Motor neuron (in vitro differentiated cells): ENCODE measurements at regions not wholly inside any gene's neighbourhood (a gene's known extent, or its start where the extent isn't known, plus 50 kb on each side); places are given as distances from the start of the nearest gene placed in this dataset.

Source experiments
- ATAC-seq, 8 experiments: fragments of 200-7000 bp; cut with Tn5 transposase; replicated peaks in 6 of 8; 2 replicates each; pipeline ENCODE4 v1.8.0; 2021; ENCODE audit warnings: mild to moderate bottlenecking in 8 of 8, moderate library complexity in 8 of 8
- H3K27ac ChIP-seq, 2 donors: fragments of 250-450 bp; sonication (Bioruptor Pico); 2 replicates each; pipeline ENCODE4 v1.9.0; 2021; ENCODE audit warnings: antibody characterized with exemption in 2 of 2, mild to moderate bottlenecking in 2 of 2, moderate library complexity in 1 of 2
- H3K4me1 ChIP-seq, 2 donors: fragments of 250-450 bp; sonication (Bioruptor Pico); replicated peaks in 1 of 2; 2 replicates each; pipeline ENCODE4 v1.6.1; 2021; ENCODE audit warnings: antibody characterized with exemption in 2 of 2, mild to moderate bottlenecking in 2 of 2, moderate library complexity in 1 of 2
- H3K4me3 ChIP-seq, 5 donors: fragments of 250-450 bp; sonication (Bioruptor Pico); 2 replicates each; pipeline ENCODE4 v1.9.0; 2021; ENCODE audit warnings: antibody characterized with exemption in 5 of 5, mild to moderate bottlenecking in 5 of 5, moderate library complexity in 4 of 5
- WGBS, 10 experiments: fragments of 450-650 bp; shearing (Covaris generic); methylation state at CpG; one replicate each; pipeline ENCODE4 v1.0.0; 2022; 5-methylcytosine and 5-hydroxymethylcytosine counted together
- in situ Hi-C, 9 experiments: fragments of 400-800 bp; cut with MboI; loops; one replicate each; pipeline ENCODE4 v1.15.0; 2021; ENCODE audit warnings: low sequenced_read_pairs in 9 of 9, low pct_unique_long_range_greater_than_20kb in 2 of 9; ENCODE audit not compliant: unreplicated experiment in 9 of 9

DNA sequence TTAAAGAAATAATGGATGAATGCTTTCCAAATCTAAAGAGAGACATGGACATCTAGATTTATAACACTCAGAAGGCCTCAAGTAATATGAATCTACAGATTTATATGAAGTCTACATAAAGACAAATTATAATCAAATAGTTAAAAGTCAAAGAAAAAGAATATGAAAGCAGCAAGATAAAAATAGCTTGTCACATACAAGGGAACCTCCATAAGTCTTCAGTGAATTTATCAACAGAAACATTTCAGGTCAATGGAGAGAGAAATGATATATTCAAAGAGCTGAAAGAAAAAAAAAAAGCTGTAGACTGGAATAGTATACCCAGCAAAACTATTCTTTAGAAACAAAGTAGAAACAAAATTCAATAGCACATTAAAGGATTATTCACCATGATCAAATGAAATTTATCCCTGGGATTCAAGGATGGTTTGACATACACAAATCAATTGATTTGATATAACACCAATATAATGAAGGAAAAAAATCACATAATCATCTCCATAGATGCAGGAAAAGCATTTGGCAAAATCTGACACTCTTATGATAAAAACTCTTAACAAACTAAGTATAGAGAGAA is 346.6 kb upstream of the PABPC4L start:
- in situ Hi-C loops: no loop called here
- Histone ChIP-seq H3K4me1 (peaks cover 0 to 3% of the 10 kb centered on the region in 2 donors), H3K27ac (no peak overlapping the region), H3K4me3 (no peak overlapping the region)
- no peak for ATAC-seq

DNA sequence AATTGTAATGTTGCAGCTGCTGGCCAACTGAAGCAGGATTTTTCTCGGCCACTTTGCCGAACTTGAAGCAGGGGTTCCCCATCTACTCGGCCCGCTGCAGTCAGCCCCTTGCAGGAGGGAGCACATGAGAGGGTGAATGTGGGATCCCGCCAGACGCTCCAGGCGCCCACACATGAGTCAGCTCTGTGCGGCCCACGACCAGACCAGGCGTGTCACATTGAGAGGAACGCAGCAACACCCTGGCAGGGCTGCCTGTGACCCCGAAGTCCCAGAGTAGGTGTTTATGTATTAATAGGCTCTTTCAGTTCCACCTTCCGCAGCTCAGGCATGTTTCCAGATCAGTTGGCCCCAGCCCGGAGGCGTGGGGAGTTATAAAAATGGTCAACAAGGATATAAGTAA is 344.7 kb upstream of the PABPC4L start:
- Histone ChIP-seq H3K27ac (no peak overlapping the region), H3K4me3 (no peak overlapping the region), H3K4me1 (peaks cover 0 to 3% of the 10 kb centered on the region in 2 donors)
- 10 to 100% (median 85%) methylated on average over 1 to 4 of the region's 15 CpGs; no CpG with 5 or more reads in 1 of the 10 experiments for WGBS, 10 experiments
- no peak for ATAC-seq
- in situ Hi-C loops: no loop called here

DNA sequence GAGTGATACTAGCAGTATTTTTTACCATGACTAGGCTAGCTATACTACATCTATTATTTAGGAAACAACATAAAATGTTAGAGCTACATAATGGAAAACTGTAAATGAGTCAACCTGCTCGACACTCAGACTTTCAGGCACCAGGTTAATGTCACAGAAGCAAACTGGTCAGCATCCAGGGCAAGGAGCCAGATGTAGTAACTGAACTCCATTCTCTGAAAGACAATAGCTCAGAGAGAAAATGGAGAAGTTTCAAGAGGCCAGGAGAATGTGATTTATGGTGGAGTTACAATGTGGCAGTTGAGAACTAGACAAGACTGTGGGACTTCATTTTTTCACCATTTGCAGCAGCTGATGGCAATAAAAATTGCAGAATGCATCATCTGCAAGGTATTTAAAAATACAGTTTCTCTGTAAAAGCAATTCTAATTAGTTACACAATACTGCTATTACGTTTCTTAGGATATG is 342.7 kb upstream of the PABPC4L start:
- no peak overlapping the region for H3K27ac ChIP-seq
- ATAC-seq: peak in 5 of 8 experiments; percentile 73 to 92 (median 88)
- peaks cover 0 to 3% of the 10 kb centered on the region in 2 donors for H3K4me1 ChIP-seq
- in situ Hi-C loops: no loop called here
- 0 to 47% (median 25%) methylated on average over 1 to 2 of the region's 2 CpGs; no CpG with 5 or more reads in 1 of the 10 experiments for whole genome bisulfite sequencing, 10 experiments
- H3K4me3 ChIP-seq: no peak overlapping the region

DNA sequence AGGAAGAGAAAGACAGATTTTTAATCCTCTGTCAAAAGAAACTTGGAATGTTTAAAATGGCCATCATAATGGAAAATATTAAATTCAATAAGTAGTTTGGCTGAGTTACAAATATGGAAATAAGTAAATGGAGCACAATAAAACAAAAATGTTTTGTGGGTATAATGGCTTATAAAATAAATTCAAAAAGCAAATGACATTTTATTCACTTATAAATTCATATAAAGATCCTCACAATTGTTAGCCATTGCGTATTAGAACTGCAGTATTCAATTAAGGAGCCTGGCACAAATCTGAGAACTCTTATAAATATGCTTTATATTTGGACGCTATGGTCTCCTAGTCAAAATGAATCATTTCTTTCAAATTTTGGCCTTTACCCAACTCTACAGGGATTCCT is 339.0 kb upstream of the PABPC4L start:
- no peak for ATAC-seq
- WGBS, 10 experiments: 0 to 100% (median 81%) methylated on average over 1 to 2 of the region's 2 CpGs
- Histone ChIP-seq H3K4me3 (no peak overlapping the region), H3K4me1 (peaks cover 0 to 3% of the 10 kb centered on the region in 2 donors), H3K27ac (no peak overlapping the region)
- in situ Hi-C loops: no loop called here

DNA sequence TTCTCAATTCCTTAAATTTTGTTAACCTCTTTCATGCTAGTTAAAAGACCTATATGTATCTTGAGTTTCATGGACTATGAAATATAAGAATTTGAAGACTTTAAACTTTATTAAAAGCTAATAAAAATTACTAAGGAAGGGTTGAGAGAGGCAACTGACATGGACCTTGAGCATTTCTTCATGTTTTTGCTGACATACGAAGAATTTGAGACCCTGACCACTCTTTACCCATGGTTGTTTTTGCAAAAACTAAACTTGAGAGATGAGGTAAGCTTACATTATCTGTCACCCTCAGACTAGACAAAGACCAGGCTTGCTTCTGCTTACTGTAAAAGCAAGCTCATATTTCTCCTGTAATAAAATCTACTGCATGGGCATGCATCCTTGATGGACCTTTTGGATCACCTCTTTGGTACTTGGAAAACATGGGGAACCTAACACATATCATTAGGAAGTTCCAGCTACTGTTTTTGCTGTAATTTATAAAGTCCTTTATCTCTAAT is 338.2 kb upstream of the PABPC4L start:
- 0 to 100% (median 73%) methylated on average over 1 of the region's 1 CpG for WGBS, 10 experiments
- in situ Hi-C loops: no loop called here
- ATAC-seq: no peak
- H3K4me1 ChIP-seq: peaks cover 0 to 3% of the 10 kb centered on the region in 2 donors
- H3K27ac ChIP-seq: no peak overlapping the region
- H3K4me3 ChIP-seq: no peak overlapping the region

DNA sequence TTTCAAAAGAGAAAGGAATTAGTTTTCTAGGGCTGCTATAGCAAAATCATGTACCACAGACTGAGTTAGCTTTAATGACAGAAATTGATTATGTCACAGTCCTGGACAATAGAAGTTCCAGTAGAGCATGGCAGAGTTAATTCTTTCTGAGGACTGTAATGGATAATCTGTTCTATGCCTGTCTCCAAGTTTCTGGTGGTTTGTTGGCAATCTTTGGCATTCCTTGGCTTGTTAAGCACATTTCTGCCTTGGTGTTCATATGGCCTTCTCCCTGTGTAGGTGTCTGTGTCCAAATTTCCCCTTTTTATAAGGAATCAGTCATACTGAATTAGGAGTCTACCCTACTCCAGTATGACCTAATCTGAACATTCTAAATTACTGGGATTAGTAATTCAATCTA is 336.1 kb upstream of the PABPC4L start:
- Histone ChIP-seq H3K4me3 (no peak overlapping the region), H3K4me1 (no peaks in the 10 kb centered on the region), H3K27ac (no peak overlapping the region)
- in situ Hi-C loops: no loop called here
- no peak for ATAC-seq

DNA sequence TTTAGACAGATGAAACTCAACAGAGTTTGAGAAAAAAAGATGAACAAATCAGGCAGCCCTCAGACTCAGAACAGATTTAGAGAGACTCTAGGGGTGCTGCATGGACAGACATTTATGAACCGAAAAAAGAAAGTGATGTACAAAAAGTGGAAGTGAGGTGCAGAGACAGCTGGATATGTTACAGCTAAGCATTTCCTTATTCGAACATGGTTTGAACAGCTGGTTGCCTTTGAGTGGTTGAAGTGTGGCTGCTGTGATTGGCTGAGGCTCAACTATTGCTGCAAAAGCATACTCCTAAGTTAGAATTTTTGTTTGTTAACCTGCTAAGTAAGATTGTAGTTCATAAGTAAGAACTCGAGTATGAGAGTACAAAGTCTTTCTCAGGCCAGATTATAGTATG is 331.5 kb upstream of the PABPC4L start:
- H3K27ac ChIP-seq: no peak overlapping the region
- ATAC-seq: no peak
- no peak overlapping the region for H3K4me3 ChIP-seq
- 0 to 83% (median 57%) methylated on average over 1 to 3 of the region's 3 CpGs; no CpG with 5 or more reads in 1 of the 10 experiments for WGBS, 10 experiments
- in situ Hi-C loops: no loop called here
- H3K4me1 ChIP-seq: no peaks in the 10 kb centered on the region

DNA sequence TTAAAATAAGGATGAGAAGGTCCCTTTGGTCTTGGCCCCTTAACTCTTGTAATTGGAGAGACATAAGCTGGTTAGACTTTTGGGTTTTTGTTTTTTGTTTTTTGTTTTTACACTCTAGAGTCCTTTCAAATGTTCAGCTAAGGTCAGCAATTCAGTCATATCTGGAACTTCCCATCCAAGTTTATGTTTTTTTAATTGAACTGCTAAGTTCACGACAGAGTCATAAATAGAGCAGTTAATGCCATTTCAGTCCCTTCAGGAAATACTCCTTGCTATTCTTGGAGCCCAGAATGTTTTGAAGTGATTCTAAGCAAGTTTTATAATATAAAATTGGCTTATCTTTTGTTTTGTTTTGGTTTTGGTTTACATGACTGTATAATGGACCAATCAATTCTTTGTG is 329.4 kb upstream of the PABPC4L start:
- no peak overlapping the region for H3K4me3 ChIP-seq
- no peak overlapping the region for H3K27ac ChIP-seq
- H3K4me1 ChIP-seq: no peaks in the 10 kb centered on the region
- in situ Hi-C loops: no loop called here
- no peak for ATAC-seq
- WGBS, 10 experiments: 13 to 100% (median 80%) methylated on average over 1 of the region's 1 CpG; no CpG with 5 or more reads in 1 of the 10 experiments

DNA sequence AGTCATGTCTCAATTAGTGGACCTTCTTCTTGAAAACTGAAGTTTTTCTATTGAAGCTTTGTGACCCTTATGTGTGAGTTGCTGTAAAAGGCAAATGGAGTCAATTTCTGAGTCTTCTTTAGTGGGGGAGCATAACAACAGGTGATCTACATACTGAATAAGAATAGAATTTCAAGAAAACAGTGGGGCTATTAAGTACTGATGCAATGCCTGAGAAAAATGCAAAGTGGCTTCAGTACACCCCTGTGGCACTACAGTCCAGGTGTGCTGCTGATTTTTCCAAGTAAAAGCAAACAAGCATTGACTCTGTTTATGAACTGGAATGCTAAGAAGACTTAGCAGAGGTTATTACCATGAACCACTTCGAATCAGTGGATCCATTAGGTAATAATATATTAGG is 328.0 kb upstream of the PABPC4L start:
- in situ Hi-C loops: no loop called here
- no peak for ATAC-seq
- H3K27ac ChIP-seq: no peak overlapping the region
- no peaks in the 10 kb centered on the region for H3K4me1 ChIP-seq
- no peak overlapping the region for H3K4me3 ChIP-seq
- WGBS, 10 experiments: 0 to 91% (median 50%) methylated on average over 1 of the region's 1 CpG; no CpG with 5 or more reads in 1 of the 10 experiments

DNA sequence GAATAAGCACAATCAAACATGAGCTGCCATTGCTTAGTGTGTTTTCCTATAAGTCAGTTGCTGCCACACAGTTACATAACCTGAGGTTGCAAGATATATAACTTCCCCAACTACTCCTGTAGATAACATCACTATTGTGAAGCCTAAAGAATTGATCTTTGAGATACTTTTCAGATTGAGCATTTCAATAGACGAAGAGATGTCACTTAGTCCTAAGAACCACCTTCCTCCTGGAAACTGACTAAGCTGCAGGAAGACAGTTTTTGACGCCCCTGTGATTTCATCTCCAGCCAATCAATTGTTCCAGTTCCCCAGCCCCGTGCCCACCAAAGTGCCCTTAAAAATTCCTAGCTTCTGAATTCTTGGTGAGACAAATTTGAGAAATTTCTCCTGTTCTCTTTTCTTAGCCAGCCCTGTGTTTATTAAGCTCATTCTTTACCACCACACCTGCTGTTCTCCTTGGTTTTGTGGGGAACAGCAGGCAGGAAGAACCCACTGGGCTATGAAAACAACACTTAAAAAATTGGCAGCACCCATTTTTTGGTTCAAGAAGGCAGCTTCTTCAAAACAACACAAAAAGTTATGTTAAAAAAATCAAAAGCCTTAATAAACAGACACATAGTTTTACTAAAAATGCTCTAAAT is 317.1 kb upstream of the PABPC4L start:
- Histone ChIP-seq H3K27ac (no peak overlapping the region), H3K4me1 (no peaks in the 10 kb centered on the region), H3K4me3 (no peak overlapping the region)
- in situ Hi-C loops: no loop called here
- WGBS, 10 experiments: 0 to 100% (median 58%) methylated on average over 1 to 3 of the region's 3 CpGs; no CpG with 5 or more reads in 3 of the 10 experiments
- no peak for ATAC-seq

DNA sequence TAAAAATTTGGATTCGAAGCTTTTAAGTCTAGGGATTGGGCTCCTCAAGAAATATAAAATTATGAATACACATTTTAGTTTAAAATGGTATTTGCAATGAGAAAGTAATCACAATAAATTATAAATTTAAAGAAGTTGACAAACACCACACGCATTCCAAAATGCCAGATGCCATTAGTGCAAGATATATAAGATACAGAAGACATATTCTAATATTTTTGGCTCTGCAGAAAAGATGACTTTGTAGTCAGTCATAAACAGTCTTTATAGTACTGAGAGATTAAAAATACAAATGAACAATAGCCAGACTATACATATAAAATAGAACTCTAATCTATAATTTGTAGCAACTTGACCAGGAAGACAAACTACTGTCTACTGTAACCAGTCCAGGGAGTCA is 309.0 kb upstream of the PABPC4L start:
- H3K4me1 ChIP-seq: no peaks in the 10 kb centered on the region
- in situ Hi-C loops: no loop called here
- WGBS, 10 experiments: 0 to 100% (median 85%) methylated on average over 1 to 2 of the region's 2 CpGs
- no peak for ATAC-seq
- H3K27ac ChIP-seq: no peak overlapping the region
- H3K4me3 ChIP-seq: no peak overlapping the region

DNA sequence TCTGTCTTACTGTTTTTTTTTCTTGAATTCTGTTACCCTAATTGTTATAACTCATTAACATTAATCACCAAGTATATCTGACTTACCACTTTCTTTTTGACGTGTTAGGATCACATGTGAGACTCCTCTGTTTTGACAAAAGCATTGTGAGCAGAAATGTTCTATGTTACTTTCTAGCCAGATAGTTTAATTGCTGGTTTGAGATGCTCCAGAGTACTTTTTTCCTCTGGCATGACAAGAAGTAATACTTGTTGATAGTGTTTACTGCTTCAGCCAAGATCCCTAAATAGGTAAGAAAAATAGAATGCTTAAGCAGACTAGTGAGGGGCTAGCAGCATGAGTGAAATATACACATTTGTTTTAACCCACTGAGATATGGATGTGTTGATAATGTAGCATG is 303.9 kb upstream of the PABPC4L start:
- H3K4me1 ChIP-seq: no peaks in the 10 kb centered on the region
- no peak overlapping the region for H3K4me3 ChIP-seq
- no peak for ATAC-seq
- no peak overlapping the region for H3K27ac ChIP-seq
- in situ Hi-C loops: no loop called here
- 0 to 100% (median 81%) methylated on average over 1 of the region's 1 CpG for WGBS, 10 experiments

DNA sequence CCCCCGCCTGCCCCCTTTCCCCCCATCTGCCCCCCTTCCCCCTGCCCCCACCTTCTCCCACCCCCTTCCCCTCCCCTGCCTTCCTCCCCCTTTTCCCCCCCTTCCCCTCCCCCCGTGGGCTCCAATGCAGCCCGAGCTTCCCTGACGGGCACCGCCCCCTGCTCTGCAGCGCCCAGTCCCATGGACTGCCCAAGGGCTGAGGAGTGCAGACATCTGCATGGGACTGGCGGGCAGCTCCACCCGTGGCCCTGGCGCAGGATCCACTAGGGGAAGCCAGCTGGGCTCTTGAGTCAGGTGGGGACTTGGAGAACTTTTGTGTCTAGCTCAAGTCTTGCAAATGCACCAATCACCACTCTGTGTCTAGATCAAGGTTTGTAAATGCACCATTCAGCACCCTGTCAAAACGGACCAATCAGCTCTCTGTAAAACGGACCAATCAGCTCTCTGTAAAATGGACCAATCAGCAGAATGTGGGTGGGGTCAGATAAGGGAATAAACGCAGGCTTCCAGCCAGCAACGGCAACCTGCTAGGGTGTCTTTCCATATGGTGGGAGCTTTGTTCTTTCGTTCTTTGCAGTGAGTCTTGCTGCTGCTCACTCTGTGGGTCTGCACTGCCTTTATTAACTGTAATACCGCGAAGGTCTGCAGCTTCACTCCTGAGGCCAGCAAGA is 300.5 kb upstream of the PABPC4L start:
- WGBS, 10 experiments: 0 to 100% (median 95%) methylated on average over 1 to 4 of the region's 16 CpGs; no CpG with 5 or more reads in 4 of the 10 experiments
- H3K4me1 ChIP-seq: no peaks in the 10 kb centered on the region
- ATAC-seq: no peak
- no peak overlapping the region for H3K4me3 ChIP-seq
- H3K27ac ChIP-seq: no peak overlapping the region
- in situ Hi-C loops: no loop called here
